ENCODE measurements at regions not wholly inside any gene's neighbourhood (a gene's known extent, or its start where the extent isn't known, plus 50 kb on each side); places are given as distances from the start of the nearest gene placed in this dataset.
"Not testable (repeated sequence)": the region's sequence is repeated elsewhere in the genome, so short reads cannot be mapped to it uniquely, and the experiment has no call there.

DNA sequence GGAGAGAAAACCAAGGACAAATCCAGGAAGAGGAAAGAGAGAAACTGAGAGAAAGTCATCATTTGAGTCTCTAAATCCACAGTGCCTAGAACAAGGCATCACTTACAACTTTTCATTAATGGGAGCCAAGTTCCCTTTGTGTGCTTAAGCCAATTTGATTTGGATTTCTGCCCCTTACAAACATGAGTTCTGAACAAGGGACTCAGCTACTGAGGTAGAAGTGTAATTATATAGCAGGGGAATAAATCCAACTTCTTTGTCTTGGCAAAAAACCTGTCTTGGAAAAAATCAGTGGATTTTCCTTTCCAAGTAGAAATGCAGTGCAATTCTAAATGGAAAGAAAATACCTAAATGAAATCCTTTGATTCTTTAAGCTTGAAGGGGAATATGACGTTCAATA lies 307.2 kb upstream of the CNTN3 start:
- TF ChIP-seq, protein P1, sequence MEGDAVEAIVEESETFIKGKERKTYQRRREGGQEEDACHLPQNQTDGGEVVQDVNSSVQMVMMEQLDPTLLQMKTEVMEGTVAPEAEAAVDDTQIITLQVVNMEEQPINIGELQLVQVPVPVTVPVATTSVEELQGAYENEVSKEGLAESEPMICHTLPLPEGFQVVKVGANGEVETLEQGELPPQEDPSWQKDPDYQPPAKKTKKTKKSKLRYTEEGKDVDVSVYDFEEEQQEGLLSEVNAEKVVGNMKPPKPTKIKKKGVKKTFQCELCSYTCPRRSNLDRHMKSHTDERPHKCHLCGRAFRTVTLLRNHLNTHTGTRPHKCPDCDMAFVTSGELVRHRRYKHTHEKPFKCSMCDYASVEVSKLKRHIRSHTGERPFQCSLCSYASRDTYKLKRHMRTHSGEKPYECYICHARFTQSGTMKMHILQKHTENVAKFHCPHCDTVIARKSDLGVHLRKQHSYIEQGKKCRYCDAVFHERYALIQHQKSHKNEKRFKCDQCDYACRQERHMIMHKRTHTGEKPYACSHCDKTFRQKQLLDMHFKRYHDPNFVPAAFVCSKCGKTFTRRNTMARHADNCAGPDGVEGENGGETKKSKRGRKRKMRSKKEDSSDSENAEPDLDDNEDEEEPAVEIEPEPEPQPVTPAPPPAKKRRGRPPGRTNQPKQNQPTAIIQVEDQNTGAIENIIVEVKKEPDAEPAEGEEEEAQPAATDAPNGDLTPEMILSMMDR (conservative IDR thresholded peaks at IDR 0.05) = no peak

DNA sequence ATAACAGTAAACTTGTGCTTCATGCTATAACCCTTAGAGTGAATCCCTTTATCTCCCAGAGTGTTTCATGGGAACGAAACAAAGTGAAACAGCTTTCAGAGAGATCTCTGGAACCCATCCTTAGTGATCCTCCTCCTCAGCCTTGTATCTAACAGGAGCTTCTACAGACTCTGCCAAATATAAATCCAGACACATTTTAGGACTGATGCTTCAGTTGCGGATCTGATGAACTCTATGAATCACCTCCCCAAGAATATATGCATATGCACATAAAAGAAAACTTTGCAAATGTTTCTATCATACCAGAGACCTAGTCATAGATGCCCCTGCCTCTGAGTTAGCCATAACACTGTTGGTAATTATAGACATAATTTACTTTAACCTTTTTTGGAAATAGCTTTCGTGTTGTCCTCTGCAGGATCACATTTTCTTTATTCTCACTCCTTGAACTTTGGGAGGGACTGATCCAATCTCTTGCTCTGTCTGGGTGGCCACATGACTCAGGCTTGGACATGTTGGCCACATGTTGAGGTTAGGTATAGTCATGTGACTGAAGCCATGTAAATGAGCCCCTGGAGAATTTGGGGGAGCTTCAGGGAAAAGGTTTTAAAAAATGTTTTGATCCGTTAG lies 306.4 kb upstream of the CNTN3 start:
- Mint-ChIP-seq H3K4me3 (no peak overlapping the region), H3K36me3 (no peaks in the 10 kb centered on the region), H3K9me3 (no peaks in the 10 kb centered on the region), H3K4me1 (ENCODE audit: unreplicated experiment) (no peaks in the 10 kb centered on the region), H3K27me3 (peaks cover 2% of the 10 kb centered on the region), H3K27ac (no peak overlapping the region)
- TF ChIP-seq, protein P1 (conservative IDR thresholded peaks at IDR 0.05) = no peak
- no peak for DNase-seq (ENCODE audit: extremely low spot score, unreplicated experiment)

More for the DNA sequence above, 307.2 kb upstream of the CNTN3 start:
- Mint-ChIP-seq H3K27me3 (peaks cover 2% of the 10 kb centered on the region), H3K4me3 (no peak overlapping the region), H3K4me1 (ENCODE audit: unreplicated experiment) (no peaks in the 10 kb centered on the region), H3K27ac (no peak overlapping the region), H3K36me3 (no peaks in the 10 kb centered on the region), H3K9me3 (no peaks in the 10 kb centered on the region)
- DNase-seq (ENCODE audit: extremely low spot score, unreplicated experiment) = no peak

DNA sequence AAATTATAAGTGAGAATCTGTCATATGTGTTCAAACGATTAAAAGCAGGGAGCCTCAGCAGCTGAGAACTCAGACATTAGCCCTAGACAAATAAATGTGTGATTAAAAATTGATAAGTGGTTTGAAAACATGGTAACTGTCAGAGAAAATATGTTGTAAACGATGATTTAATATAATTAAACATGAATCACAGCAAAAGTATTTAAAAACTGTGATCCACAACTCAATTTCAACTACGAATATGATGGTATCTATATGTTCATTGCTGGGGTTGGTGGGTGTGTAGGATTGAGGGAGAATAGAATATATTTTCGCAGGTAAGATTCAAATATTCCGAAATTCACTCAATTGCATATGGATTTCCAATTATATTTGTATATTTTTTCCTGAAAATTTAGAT lies 302.2 kb upstream of the CNTN3 start:
- peaks cover 6% of the 10 kb centered on the region for H3K27me3 Mint-ChIP-seq
- H3K4me3 Mint-ChIP-seq = no peak overlapping the region
- H3K36me3 Mint-ChIP-seq = no peaks in the 10 kb centered on the region
- DNase-seq (ENCODE audit: extremely low spot score, unreplicated experiment) = no peak
- TF ChIP-seq, protein P1 (conservative IDR thresholded peaks at IDR 0.05) = no peak
- no peak overlapping the region for H3K27ac Mint-ChIP-seq
- H3K4me1 Mint-ChIP-seq (ENCODE audit: unreplicated experiment) = no peaks in the 10 kb centered on the region
- H3K9me3 Mint-ChIP-seq = no peaks in the 10 kb centered on the region

DNA sequence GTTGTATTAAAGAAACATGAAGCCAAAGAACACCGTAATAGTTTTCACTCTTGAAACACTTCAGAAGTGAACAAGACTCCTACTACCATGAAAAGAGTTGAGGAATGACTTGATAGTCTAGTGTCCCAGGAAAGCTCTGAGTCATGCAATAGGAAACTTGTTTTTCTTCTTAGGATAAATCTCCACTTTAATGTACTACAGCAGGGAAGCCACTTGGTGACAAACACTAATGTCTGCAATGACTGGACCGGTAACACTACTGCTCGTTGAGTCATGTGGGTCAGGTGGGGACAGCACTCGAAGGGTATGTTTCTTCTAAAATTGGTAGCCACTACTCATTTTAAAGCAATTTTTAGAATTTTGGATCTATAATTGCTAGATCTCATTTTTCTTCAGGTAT lies 291.7 kb upstream of the CNTN3 start:
- TF ChIP-seq, protein P1 (conservative IDR thresholded peaks at IDR 0.05) = no peak
- no peaks in the 10 kb centered on the region for H3K4me1 Mint-ChIP-seq (ENCODE audit: unreplicated experiment)
- no peak overlapping the region for H3K4me3 Mint-ChIP-seq
- H3K36me3 Mint-ChIP-seq = no peaks in the 10 kb centered on the region
- H3K27me3 Mint-ChIP-seq = no peaks in the 10 kb centered on the region
- H3K27ac Mint-ChIP-seq = no peak overlapping the region
- peaks cover 12% of the 10 kb centered on the region for H3K9me3 Mint-ChIP-seq
- no peak for DNase-seq (ENCODE audit: extremely low spot score, unreplicated experiment)

DNA sequence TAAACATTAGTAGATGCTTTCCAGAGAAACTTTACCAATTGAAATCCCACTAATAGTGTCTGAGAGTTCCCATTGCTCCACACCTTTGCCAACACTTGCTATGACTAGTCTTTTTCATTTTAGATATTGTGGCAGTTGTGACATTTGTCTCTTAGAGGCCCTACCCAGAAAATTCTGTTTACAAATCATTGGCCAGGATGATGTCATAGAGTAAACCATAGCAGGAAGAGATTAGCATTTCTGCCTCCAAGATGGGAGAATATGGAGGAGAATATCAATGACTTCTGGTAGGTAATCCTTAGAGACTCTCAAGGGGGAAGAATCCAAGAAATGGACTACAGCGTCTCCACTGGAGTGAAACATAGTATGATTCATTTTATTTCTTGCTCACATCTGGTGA lies 291.0 kb upstream of the CNTN3 start:
- peaks cover 12% of the 10 kb centered on the region for H3K9me3 Mint-ChIP-seq
- H3K27me3 Mint-ChIP-seq = no peaks in the 10 kb centered on the region
- no peak overlapping the region for H3K27ac Mint-ChIP-seq
- DNase-seq (ENCODE audit: extremely low spot score, unreplicated experiment) = no peak
- H3K36me3 Mint-ChIP-seq = no peaks in the 10 kb centered on the region
- H3K4me3 Mint-ChIP-seq = no peak overlapping the region
- H3K4me1 Mint-ChIP-seq (ENCODE audit: unreplicated experiment) = no peaks in the 10 kb centered on the region
- TF ChIP-seq, protein P1 (conservative IDR thresholded peaks at IDR 0.05) = no peak

DNA sequence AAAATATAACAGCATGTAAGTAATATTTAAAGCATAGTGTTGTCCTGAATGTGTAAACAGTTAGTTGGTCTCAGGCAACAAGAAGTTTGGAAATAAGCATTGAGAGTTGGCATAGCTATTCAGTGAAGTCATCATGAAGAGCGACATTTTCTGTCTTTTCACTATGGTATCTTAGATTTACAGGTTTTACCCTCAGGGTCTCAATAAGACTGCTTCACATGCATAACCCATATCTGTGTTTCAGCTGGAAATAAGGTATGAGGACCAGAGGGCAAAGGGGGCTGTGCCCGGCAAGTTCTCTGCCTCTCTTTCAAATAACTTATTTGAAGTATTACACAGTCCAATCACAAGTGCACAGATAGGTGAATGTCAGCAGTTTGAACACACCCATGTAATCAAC lies 290.2 kb upstream of the CNTN3 start:
- no peaks in the 10 kb centered on the region for H3K36me3 Mint-ChIP-seq
- no peak overlapping the region for H3K4me3 Mint-ChIP-seq
- H3K27me3 Mint-ChIP-seq = no peaks in the 10 kb centered on the region
- peaks cover 12% of the 10 kb centered on the region for H3K9me3 Mint-ChIP-seq
- TF ChIP-seq, protein P1 (conservative IDR thresholded peaks at IDR 0.05) = no peak
- H3K4me1 Mint-ChIP-seq (ENCODE audit: unreplicated experiment) = no peaks in the 10 kb centered on the region
- no peak overlapping the region for H3K27ac Mint-ChIP-seq
- no peak for DNase-seq (ENCODE audit: extremely low spot score, unreplicated experiment)

DNA sequence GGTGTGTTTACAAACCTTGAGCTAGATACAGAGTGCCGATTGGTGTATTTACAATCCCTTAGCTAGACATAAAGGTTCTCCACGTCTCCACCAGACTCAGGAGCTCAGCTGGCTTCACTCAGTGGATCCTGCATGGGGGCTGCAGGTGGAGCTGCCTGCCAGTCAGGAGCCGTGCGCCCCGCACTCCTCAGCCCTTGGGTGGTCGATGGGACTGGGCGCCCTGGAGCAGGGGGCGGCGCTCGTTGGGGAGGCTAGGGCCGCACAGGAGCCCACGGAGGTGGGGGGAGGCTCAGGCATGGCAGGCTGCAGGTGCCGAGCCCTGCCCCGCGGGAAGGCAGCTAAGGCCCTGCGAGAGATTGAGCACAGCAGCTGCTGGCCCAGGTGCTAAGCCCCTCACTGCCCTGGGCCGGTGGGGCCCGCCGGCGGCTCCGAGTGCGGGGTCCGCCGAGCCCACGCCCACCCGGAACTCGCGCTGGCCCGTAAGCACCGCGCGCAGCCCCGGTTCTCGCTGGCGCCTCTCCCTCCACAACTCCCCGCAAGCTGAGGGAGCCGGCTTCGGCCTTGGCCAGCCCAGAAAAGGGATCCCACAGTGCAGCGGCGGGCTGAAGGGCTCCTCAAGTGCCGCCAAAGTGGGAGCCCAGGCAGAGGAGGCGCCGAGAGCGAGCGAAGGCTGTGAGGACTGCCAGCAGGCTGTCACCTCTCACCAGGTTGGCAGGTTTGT lies 285.5 kb upstream of the CNTN3 start:
- DNase-seq (ENCODE audit: extremely low spot score, unreplicated experiment); H3K9me3 Mint-ChIP-seq; H3K4me1 Mint-ChIP-seq (ENCODE audit: unreplicated experiment); H3K36me3 Mint-ChIP-seq; H3K27ac Mint-ChIP-seq; H3K4me3 Mint-ChIP-seq; H3K27me3 Mint-ChIP-seq: not testable (repeated sequence)
